A673 (cell line): ENCODE measurements at regions not wholly inside any gene's neighbourhood (a gene's known extent, or its start where the extent isn't known, plus 50 kb on each side); places are given as distances from the start of the nearest gene placed in this dataset.

ENCODE experiments used
- BruUV-seq: library from RNA; stranded (reverse); fragments of 400-500 nt; replicated peaks from 2 replicates; lab custom pipeline; 2021; lab: Mats Ljungman, UMichigan
- CTCF ChIA-PET: fragments of 300-600 bp; sonication (Branson Sonifier 250); formaldehyde crosslinking; loops from one replicate; lab custom pipeline; 2022; ENCODE audit warnings: antibody characterized with exemption; lab: Charles Lee
- POLR2A ChIA-PET: fragments of 300-600 bp; sonication (Branson Sonifier 250); formaldehyde crosslinking; loops from one replicate; lab custom pipeline; 2022; ENCODE audit warnings: antibody characterized with exemption; ENCODE audit not compliant: low non-redundant PET; lab: Charles Lee
- DNase-seq: peaks from one replicate; pipeline ENCODE4 v3.0.0-alpha.2; 2015; ENCODE audit warnings: low spot score
- H3K27ac ChIP-seq: fragments of 200-600 bp; sonication (generic); 2 replicates; pipeline ENCODE4 v1.5.1; 2016; ENCODE audit warnings: mixed run types, low read depth, mild to moderate bottlenecking, mixed read lengths, antibody characterized with exemption, low read length; ENCODE audit not compliant: poor library complexity, severe bottlenecking
- H3K27me3 ChIP-seq: fragments of 200-600 bp; sonication (generic); replicated peaks from 2 replicates; pipeline ENCODE4 v1.6.1; 2017; ENCODE audit warnings: mixed run types, low read depth, mild to moderate bottlenecking, mixed read lengths, antibody characterized with exemption, low read length; ENCODE audit not compliant: insufficient read depth, poor library complexity
- H3K36me3 ChIP-seq: fragments of 200-600 bp; sonication (generic); 2 replicates; pipeline ENCODE4 v1.6.1; 2016; ENCODE audit warnings: mixed run types, mild to moderate bottlenecking, mixed read lengths, antibody characterized with exemption, low read length; ENCODE audit not compliant: insufficient read depth, poor library complexity, severe bottlenecking
- H3K4me1 ChIP-seq: fragments of 200-600 bp; sonication (generic); 2 replicates; pipeline ENCODE4 v1.6.1; 2017; ENCODE audit warnings: mixed run types, mild to moderate bottlenecking, mixed read lengths, antibody characterized with exemption, low read length; ENCODE audit not compliant: insufficient read depth, poor library complexity, severe bottlenecking
- H3K4me3 ChIP-seq: fragments of 200-600 bp; sonication (generic); 2 replicates; pipeline ENCODE4 v1.5.1; 2016; ENCODE audit warnings: low read depth, mixed run types, mild to moderate bottlenecking, mixed read lengths, low read length; ENCODE audit not compliant: poor library complexity, severe bottlenecking
- H3K9me3 ChIP-seq: fragments of 200-600 bp; sonication (generic); 2 replicates; pipeline ENCODE4 v1.6.1; 2016; ENCODE audit warnings: mixed run types, low read depth, mild to moderate bottlenecking, mixed read lengths, antibody characterized with exemption, low read length; ENCODE audit not compliant: poor library complexity, severe bottlenecking
- CTCF ChIP-seq: fragments of 300-800, 200-600 bp; sonication (generic); conservative IDR thresholded peaks from 2 replicates; pipeline ENCODE4 v1.5.1; 2017; ENCODE audit warnings: low read depth, mild to moderate bottlenecking, antibody characterized with exemption, low read length, moderate library complexity, mixed read lengths
- EZH2 ChIP-seq: fragments of 200-600 bp; sonication (generic); IDR thresholded peaks from 2 replicates; pipeline ENCODE4 v1.6.1; 2017; ENCODE audit warnings: borderline replicate concordance, low read depth, mild to moderate bottlenecking, mixed read lengths, antibody characterized with exemption, low read length; ENCODE audit not compliant: poor library complexity, severe bottlenecking
- intact Hi-C: fragments of 100-400 bp; cut with micrococcal nuclease; formaldehyde crosslinking; loops from one replicate; pipeline ENCODE4 v1.10.0; 2022; ENCODE audit not compliant: unreplicated experiment

GRCh38 chr5:117588611-117589010, 1014.0 kb upstream of the SEMA6A start:
- Histone ChIP-seq H3K27ac (no peak overlapping the region), H3K36me3 (no peaks in the 10 kb centered on the region), H3K27me3 (no peaks in the 10 kb centered on the region), H3K4me3 (no peak overlapping the region), H3K4me1 (no peaks in the 10 kb centered on the region), H3K9me3 (no peaks in the 10 kb centered on the region)
- DNase-seq, result no peak
- BruUV-seq, result no TSS peak
- intact Hi-C loops, result no loop called here
- no peak for TF ChIP-seq EZH2
- TF ChIP-seq CTCF, result no peak
- ChIA-PET CTCF (no interaction called here), POLR2A (no interaction called here)

- DNase-seq, result no peak
- BruUV-seq, result no TSS peak
- no peak overlapping the region for H3K27ac ChIP-seq
- POLR2A ChIA-PET, result no interaction called here
- H3K4me3 ChIP-seq, result no peak overlapping the region
- H3K9me3 ChIP-seq, result no peaks in the 10 kb centered on the region
- H3K27me3 ChIP-seq, result no peaks in the 10 kb centered on the region
- CTCF ChIA-PET, result no interaction called here
- H3K4me1 ChIP-seq, result no peaks in the 10 kb centered on the region
- intact Hi-C loops, result no loop called here
- TF ChIP-seq EZH2 (no peak), CTCF (no peak)
- H3K36me3 ChIP-seq, result no peaks in the 10 kb centered on the region
Measured at GRCh38 chr5:117587111-117587510, 1012.5 kb upstream of the SEMA6A start.

- TF ChIP-seq EZH2 (no peak), CTCF (no peak)
- BruUV-seq, result no TSS peak
- Histone ChIP-seq H3K36me3 (no peaks in the 10 kb centered on the region), H3K4me1 (no peaks in the 10 kb centered on the region), H3K4me3 (no peak overlapping the region), H3K27ac (no peak overlapping the region), H3K27me3 (no peaks in the 10 kb centered on the region), H3K9me3 (no peaks in the 10 kb centered on the region)
- intact Hi-C loops, result no loop called here
- ChIA-PET POLR2A (no interaction called here), CTCF (no interaction called here)
- no peak for DNase-seq
Measured at GRCh38 chr5:117568622-117569021, 994.0 kb upstream of the SEMA6A start.
